ENCODE measurements at regions not wholly inside any gene's neighbourhood (a gene's known extent, or its start where the extent isn't known, plus 50 kb on each side); places are given as distances from the start of the nearest gene placed in this dataset.

GRCh38 chr6:76422511-76423213 is 350.2 kb upstream of the IMPG1 start (continued):
- TF ChIP-seq, protein P1, sequence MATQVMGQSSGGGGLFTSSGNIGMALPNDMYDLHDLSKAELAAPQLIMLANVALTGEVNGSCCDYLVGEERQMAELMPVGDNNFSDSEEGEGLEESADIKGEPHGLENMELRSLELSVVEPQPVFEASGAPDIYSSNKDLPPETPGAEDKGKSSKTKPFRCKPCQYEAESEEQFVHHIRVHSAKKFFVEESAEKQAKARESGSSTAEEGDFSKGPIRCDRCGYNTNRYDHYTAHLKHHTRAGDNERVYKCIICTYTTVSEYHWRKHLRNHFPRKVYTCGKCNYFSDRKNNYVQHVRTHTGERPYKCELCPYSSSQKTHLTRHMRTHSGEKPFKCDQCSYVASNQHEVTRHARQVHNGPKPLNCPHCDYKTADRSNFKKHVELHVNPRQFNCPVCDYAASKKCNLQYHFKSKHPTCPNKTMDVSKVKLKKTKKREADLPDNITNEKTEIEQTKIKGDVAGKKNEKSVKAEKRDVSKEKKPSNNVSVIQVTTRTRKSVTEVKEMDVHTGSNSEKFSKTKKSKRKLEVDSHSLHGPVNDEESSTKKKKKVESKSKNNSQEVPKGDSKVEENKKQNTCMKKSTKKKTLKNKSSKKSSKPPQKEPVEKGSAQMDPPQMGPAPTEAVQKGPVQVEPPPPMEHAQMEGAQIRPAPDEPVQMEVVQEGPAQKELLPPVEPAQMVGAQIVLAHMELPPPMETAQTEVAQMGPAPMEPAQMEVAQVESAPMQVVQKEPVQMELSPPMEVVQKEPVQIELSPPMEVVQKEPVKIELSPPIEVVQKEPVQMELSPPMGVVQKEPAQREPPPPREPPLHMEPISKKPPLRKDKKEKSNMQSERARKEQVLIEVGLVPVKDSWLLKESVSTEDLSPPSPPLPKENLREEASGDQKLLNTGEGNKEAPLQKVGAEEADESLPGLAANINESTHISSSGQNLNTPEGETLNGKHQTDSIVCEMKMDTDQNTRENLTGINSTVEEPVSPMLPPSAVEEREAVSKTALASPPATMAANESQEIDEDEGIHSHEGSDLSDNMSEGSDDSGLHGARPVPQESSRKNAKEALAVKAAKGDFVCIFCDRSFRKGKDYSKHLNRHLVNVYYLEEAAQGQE (IDR thresholded peaks at IDR 0.05): no peak
- TF ChIP-seq, protein P2, sequence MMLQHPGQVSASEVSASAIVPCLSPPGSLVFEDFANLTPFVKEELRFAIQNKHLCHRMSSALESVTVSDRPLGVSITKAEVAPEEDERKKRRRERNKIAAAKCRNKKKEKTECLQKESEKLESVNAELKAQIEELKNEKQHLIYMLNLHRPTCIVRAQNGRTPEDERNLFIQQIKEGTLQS (IDR thresholded peaks at IDR 0.05): no peak
- no peak for TF ChIP-seq FOXA1 (IDR thresholded peaks at IDR 0.05)
- TF ChIP-seq GABPA (IDR thresholded peaks at IDR 0.05 in 1 of 2, conservative IDR thresholded peaks at IDR 0.05 in 1 of 2): no peak

DNA sequence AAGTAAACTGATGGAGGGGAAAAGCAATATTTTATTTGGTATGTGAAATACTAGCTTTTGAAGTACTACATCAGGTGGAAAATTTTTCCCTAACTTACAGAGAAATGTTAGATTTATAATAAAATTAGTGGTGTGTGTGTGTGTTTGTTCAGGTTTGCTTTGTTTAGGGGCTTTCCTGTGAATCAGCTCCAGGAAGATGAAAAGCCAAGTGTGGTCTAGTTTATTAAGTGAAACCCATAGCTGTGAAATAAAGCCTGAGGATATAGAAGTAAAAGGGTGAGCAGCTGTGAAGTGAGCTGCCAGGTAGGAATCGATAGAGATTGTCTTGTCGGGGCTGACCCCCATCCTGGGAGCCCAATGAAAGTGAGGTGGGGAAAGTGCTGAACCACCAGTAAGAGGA is 347.6 kb upstream of the IMPG1 start:
- H3K36me3 ChIP-seq (ENCODE audit: control insufficient read depth in 4 of 4, insufficient read depth in 3 of 4, low read depth in 1 of 4, low read length in 3 of 4): no peaks in the 10 kb centered on the region
- TF ChIP-seq SP1 (IDR thresholded peaks at IDR 0.05) (no peak), TAF1 (conservative IDR thresholded peaks at IDR 0.05) (no peak), RXRA (IDR thresholded peaks at IDR 0.05) (no peak), NR2F2 (IDR thresholded peaks at IDR 0.05) (no peak), ZBTB33 (IDR thresholded peaks at IDR 0.05) (no peak), JUND (IDR thresholded peaks at IDR 0.05) (no peak), CTCF (IDR thresholded peaks at IDR 0.05; ENCODE audit: low read depth, low read length, missing input control) (no peak), EGR1 (IDR thresholded peaks at IDR 0.05; ENCODE audit: low read depth in 2 of 2) (no peak), HNF4A (conservative IDR thresholded peaks at IDR 0.05) (no peak), RAD21 (IDR thresholded peaks at IDR 0.05) (no peak), MAX (IDR thresholded peaks at IDR 0.05) (no peak), FOXA2 (IDR thresholded peaks at IDR 0.05) (no peak)
- TF ChIP-seq, protein P1 (IDR thresholded peaks at IDR 0.05): no peak
- TF ChIP-seq, protein P2 (IDR thresholded peaks at IDR 0.05): no peak
- no peak overlapping the region for H3K27ac ChIP-seq (ENCODE audit: low read depth in 1 of 2, low read length in 2 of 2)
- H3K9me3 ChIP-seq (ENCODE audit: control insufficient read depth in 4 of 4, low read length in 3 of 4): no peaks in the 10 kb centered on the region
- no peak overlapping the region for H3K4me3 ChIP-seq (ENCODE audit: low read depth in 1 of 3, low read length in 3 of 3)
- 88% methylated on average over 2 of the region's 2 CpGs for WGBS
- no peaks in the 10 kb centered on the region for H3K27me3 ChIP-seq (ENCODE audit: control insufficient read depth in 4 of 4, insufficient read depth in 4 of 4, low read length in 3 of 4)
- H3K9ac ChIP-seq (ENCODE audit: low read depth in 1 of 2, low read length in 2 of 2): no peak overlapping the region
- no peaks in the 10 kb centered on the region for H3K4me1 ChIP-seq (ENCODE audit: control insufficient read depth in 4 of 4, insufficient read depth in 4 of 4, low read length in 3 of 4)
- no peak for DNase-seq (ENCODE audit: low spot score)

Data from liver (tissue), 8 donors.